HCT116 (cell line): ENCODE measurements at regions not wholly inside any gene's neighbourhood (a gene's known extent, or its start where the extent isn't known, plus 50 kb on each side); places are given as distances from the start of the nearest gene placed in this dataset.

Experiments used
- CTCF ChIP-seq, 3 experiments: fragments of 200-600 bp in 1 of 3; sonication (generic) in 1 of 3; IDR thresholded peaks in 2 of 3; conservative IDR thresholded peaks in 1 of 3; 2 replicates each; pipeline ENCODE4 v1.5.1; 2012 to 2017; ENCODE audit warnings: low read depth in 2 of 3, low read length in 2 of 3, antibody characterized with exemption in 1 of 3, borderline replicate concordance in 1 of 3, control low read depth in 1 of 3, mild to moderate bottlenecking in 1 of 3, mixed read lengths in 1 of 3, mixed run types in 1 of 3, moderate library complexity in 1 of 3; ENCODE audit not compliant: insufficient read depth in 1 of 3
- EZH2phosphoT487 ChIP-seq: fragments of 200-600 bp; IDR thresholded peaks from 2 replicates; pipeline ENCODE4 v1.6.1; 2018; ENCODE audit warnings: antibody characterized with exemption, borderline replicate concordance

- TF ChIP-seq CTCF (IDR thresholded peaks at IDR 0.05 in 2 of 3, conservative IDR thresholded peaks at IDR 0.05 in 1 of 3; ENCODE audit: borderline replicate concordance in 1 of 3, insufficient read depth in 1 of 3, low read depth in 2 of 3, low read length in 2 of 3) (no peak), EZH2phosphoT487 (no peak)
Observed at GRCh38 chr16:29308644-29309546, 97.6 kb downstream of the NPIPB11 start.
